ENCODE measurements at regions not wholly inside any gene's neighbourhood (a gene's known extent, or its start where the extent isn't known, plus 50 kb on each side); places are given as distances from the start of the nearest gene placed in this dataset.

- ChIA-PET POLR2A (ENCODE audit: low non-redundant PET) (no interaction called here), CTCF (no interaction called here)
- Histone ChIP-seq H3K4me1 (ENCODE audit: insufficient read depth, low read length, poor library complexity, severe bottlenecking) (no peaks in the 10 kb centered on the region), H3K9me3 (ENCODE audit: low read depth, low read length, poor library complexity, severe bottlenecking) (no peaks in the 10 kb centered on the region), H3K27ac (ENCODE audit: low read depth, low read length, poor library complexity, severe bottlenecking) (no peak overlapping the region), H3K27me3 (replicated peaks; ENCODE audit: insufficient read depth, low read depth, low read length, poor library complexity) (no peaks in the 10 kb centered on the region), H3K4me3 (ENCODE audit: low read depth, low read length, poor library complexity, severe bottlenecking) (no peak overlapping the region), H3K36me3 (ENCODE audit: insufficient read depth, low read length, poor library complexity, severe bottlenecking) (no peaks in the 10 kb centered on the region)
- DNase-seq (ENCODE audit: low spot score), result no peak
- no peak for TF ChIP-seq EZH2 (IDR thresholded peaks at IDR 0.05; ENCODE audit: borderline replicate concordance, low read depth, low read length, poor library complexity, severe bottlenecking)
- no peak for TF ChIP-seq CTCF (conservative IDR thresholded peaks at IDR 0.05; ENCODE audit: low read depth, low read length)
- intact Hi-C loops (cut with micrococcal nuclease; ENCODE audit: unreplicated experiment), result no loop called here
- BruUV-seq (replicated peaks), result no TSS peak
Observed at GRCh38 chr12:32952681-32953080, 56.1 kb upstream of the PKP2 start.

- H3K4me3 ChIP-seq (ENCODE audit: low read depth, low read length, poor library complexity, severe bottlenecking), result no peak overlapping the region
- no peak for DNase-seq (ENCODE audit: low spot score)
- H3K27ac ChIP-seq (ENCODE audit: low read depth, low read length, poor library complexity, severe bottlenecking), result no peak overlapping the region
- intact Hi-C loops (cut with micrococcal nuclease; ENCODE audit: unreplicated experiment), result no loop called here
- CTCF ChIA-PET, result no interaction called here
- no TSS peak for BruUV-seq (replicated peaks)
- no peaks in the 10 kb centered on the region for H3K4me1 ChIP-seq (ENCODE audit: insufficient read depth, low read length, poor library complexity, severe bottlenecking)
- no peaks in the 10 kb centered on the region for H3K27me3 ChIP-seq (replicated peaks; ENCODE audit: insufficient read depth, low read depth, low read length, poor library complexity)
- no peaks in the 10 kb centered on the region for H3K9me3 ChIP-seq (ENCODE audit: low read depth, low read length, poor library complexity, severe bottlenecking)
- POLR2A ChIA-PET (ENCODE audit: low non-redundant PET), result no interaction called here
- H3K36me3 ChIP-seq (ENCODE audit: insufficient read depth, low read length, poor library complexity, severe bottlenecking), result no peaks in the 10 kb centered on the region
- TF ChIP-seq EZH2 (IDR thresholded peaks at IDR 0.05; ENCODE audit: borderline replicate concordance, low read depth, low read length, poor library complexity, severe bottlenecking) (no peak), CTCF (conservative IDR thresholded peaks at IDR 0.05; ENCODE audit: low read depth, low read length) (no peak)
Observed at GRCh38 chr12:32949815-32950214, 53.2 kb upstream of the PKP2 start.

GRCh38 chr12:32947206-32948067, 50.9 kb upstream of the PKP2 start:
- Histone ChIP-seq H3K4me1 (ENCODE audit: insufficient read depth, low read length, poor library complexity, severe bottlenecking) (no peaks in the 10 kb centered on the region), H3K27ac (ENCODE audit: low read depth, low read length, poor library complexity, severe bottlenecking) (no peak overlapping the region), H3K36me3 (ENCODE audit: insufficient read depth, low read length, poor library complexity, severe bottlenecking) (no peaks in the 10 kb centered on the region), H3K4me3 (ENCODE audit: low read depth, low read length, poor library complexity, severe bottlenecking) (no peak overlapping the region), H3K9me3 (ENCODE audit: low read depth, low read length, poor library complexity, severe bottlenecking) (no peaks in the 10 kb centered on the region), H3K27me3 (replicated peaks; ENCODE audit: insufficient read depth, low read depth, low read length, poor library complexity) (no peaks in the 10 kb centered on the region)
- intact Hi-C loops (cut with micrococcal nuclease; ENCODE audit: unreplicated experiment), result loop anchor here (2.0 kb wide), 1 partner anchor 1075 kb away; the partner anchor contains the start of gene ALG10
- POLR2A ChIA-PET (ENCODE audit: low non-redundant PET), result no interaction called here
- CTCF ChIA-PET, result interaction anchor here (1.4 kb wide), 1 partner anchor 1075 kb away, joined by 3 read pairs; the partner anchor contains the start of gene ALG10
- TF ChIP-seq CTCF (conservative IDR thresholded peaks at IDR 0.05; ENCODE audit: low read depth, low read length) (peak; percentile 48; the same call in 1 of the 2 replicates), EZH2 (IDR thresholded peaks at IDR 0.05; ENCODE audit: borderline replicate concordance, low read depth, low read length, poor library complexity, severe bottlenecking) (no peak)
- DNase-seq (ENCODE audit: low spot score), result peak; percentile 37
- no TSS peak for BruUV-seq (replicated peaks)

All from A673 (cell line).